B cell (primary cell): ENCODE measurements at regions not wholly inside any gene's neighbourhood (a gene's known extent, or its start where the extent isn't known, plus 50 kb on each side); places are given as distances from the start of the nearest gene placed in this dataset.

Source experiments
- ATAC-seq: fragments of 200-7000 bp; cut with Tn5 transposase; one replicate; pipeline ENCODE4 v1.10.0; 2021; ENCODE audit warnings: low read depth, mild to moderate bottlenecking, moderate number of reproducible peaks, moderate library complexity
- CTCF ChIA-PET: fragments of 350-600 bp; sonication (Branson Sonifier 250); formaldehyde crosslinking; loops from one replicate; lab custom pipeline; 2021; ENCODE audit warnings: antibody characterized with exemption, inconsistent platforms; lab: Charles Lee
- POLR2A ChIA-PET: fragments of 350-600 bp; sonication (Branson Sonifier 250); formaldehyde crosslinking; loops from one replicate; lab custom pipeline; 2021; ENCODE audit warnings: antibody characterized with exemption; lab: Charles Lee
- DNase-seq: peaks from one replicate; pipeline ENCODE4 v3.0.0; 2013
- H2AFZ ChIP-seq: 2 replicates; pipeline ENCODE4 v1.6.1; 2012; ENCODE audit warnings: mild to moderate bottlenecking, low read depth, low read length; ENCODE audit not compliant: insufficient read depth, poor library complexity, severe bottlenecking
- H3K27ac ChIP-seq, 2 donors: 1 replicate in 1 of 2; 2 replicates in 1 of 2; pipeline ENCODE4 v1.5.1; 2012 to 2013; ENCODE audit warnings: low read length in 2 of 2, mild to moderate bottlenecking in 2 of 2, moderate library complexity in 1 of 2
- H3K27me3 ChIP-seq, 4 experiments: fragments of 200-600 bp in 1 of 4; sonication (generic) in 1 of 4; replicated peaks in 1 of 4; 1 replicate in 2 of 4; 2 replicates in 2 of 4; pipeline versions ENCODE4 v1.6.1 to v1.7.0; 2013 to 2016; ENCODE audit warnings: low read length in 3 of 4, mild to moderate bottlenecking in 2 of 4, mixed read lengths in 1 of 4, moderate library complexity in 1 of 4; ENCODE audit not compliant: insufficient read depth in 4 of 4, control insufficient read depth in 3 of 4; ENCODE audit errors: control extremely low read depth in 1 of 4
- H3K36me3 ChIP-seq, 2 experiments: replicated peaks in 1 of 2; 1 replicate in 1 of 2; 2 replicates in 1 of 2; pipeline versions ENCODE4 v1.6.1 to v1.7.1; 2013; ENCODE audit warnings: low read length in 1 of 2; ENCODE audit not compliant: insufficient read depth in 2 of 2, control insufficient read depth in 1 of 2; ENCODE audit errors: control extremely low read depth in 1 of 2, extremely low read depth in 1 of 2
- H3K4me1 ChIP-seq, 2 donors: fragments of 200-600 bp in 1 of 2; sonication (generic) in 1 of 2; 1 replicate in 1 of 2; 2 replicates in 1 of 2; pipeline versions ENCODE4 v1.5.1 to v1.6.1; 2013 to 2017; ENCODE audit warnings: low read length in 2 of 2; ENCODE audit not compliant: control insufficient read depth in 2 of 2, insufficient read depth in 2 of 2
- H3K4me2 ChIP-seq: replicated peaks from 2 replicates; pipeline ENCODE3; 2012; ENCODE audit warnings: mild to moderate bottlenecking, low read depth, low read length; ENCODE audit not compliant: poor library complexity, severe bottlenecking
- H3K4me3 ChIP-seq, 5 experiments: fragments of 200-600 bp in 1 of 5; sonication (generic) in 1 of 5; 1 replicate in 3 of 5; 2 replicates in 2 of 5; pipeline versions ENCODE4 v1.5.1 to v1.7.0; 2011 to 2016; ENCODE audit warnings: low read length in 4 of 5, mild to moderate bottlenecking in 4 of 5, low read depth in 2 of 5, control low read depth in 1 of 5, moderate library complexity in 1 of 5; ENCODE audit not compliant: insufficient read depth in 1 of 5; ENCODE audit errors: control extremely low read depth in 1 of 5, extremely low read depth in 1 of 5
- H3K79me2 ChIP-seq: fragments of 200-600 bp; sonication (generic); one replicate; pipeline ENCODE4 v1.6.0; 2016; ENCODE audit warnings: low read length; ENCODE audit not compliant: control insufficient read depth, insufficient read depth
- H3K9ac ChIP-seq: fragments of 200-600 bp; sonication (generic); 2 replicates; pipeline ENCODE4 v1.6.1; 2017; ENCODE audit warnings: mild to moderate bottlenecking, low read length, moderate library complexity
- H3K9me3 ChIP-seq, 3 donors: one replicate each; pipeline versions ENCODE4 v1.6.1 to v1.7.1; 2013; ENCODE audit warnings: low read length in 2 of 3; ENCODE audit not compliant: control insufficient read depth in 2 of 3, insufficient read depth in 1 of 3; ENCODE audit errors: control extremely low read depth in 1 of 3
- H4K20me1 ChIP-seq: 2 replicates; pipeline ENCODE4 v1.6.0; 2012; ENCODE audit warnings: mild to moderate bottlenecking, low read length; ENCODE audit not compliant: insufficient read depth, control insufficient read depth, poor library complexity, severe bottlenecking
- H3K27ac Mint-ChIP-seq: one replicate; pipeline ENCODE4 v1.8.0; 2021; ENCODE audit warnings: mixed read lengths
- H3K27me3 Mint-ChIP-seq: one replicate; pipeline ENCODE4 v1.8.0; 2021; ENCODE audit warnings: mixed read lengths
- H3K4me1 Mint-ChIP-seq: one replicate; pipeline ENCODE4 v1.8.0; 2021; ENCODE audit warnings: mixed read lengths
- H3K4me3 Mint-ChIP-seq: one replicate; pipeline ENCODE4 v1.8.0; 2021; ENCODE audit warnings: mixed read lengths
- H3K9me3 Mint-ChIP-seq: one replicate; pipeline ENCODE4 v1.8.0; 2022; ENCODE audit warnings: mixed read lengths; ENCODE audit not compliant: insufficient read depth
- CTCF ChIP-seq: fragments of 200-600 bp; IDR thresholded peaks from one replicate; pipeline ENCODE4 v1.8.0; 2022; ENCODE audit warnings: antibody characterized with exemption, mild to moderate bottlenecking
- EZH2 ChIP-seq: IDR thresholded peaks from 2 replicates; pipeline ENCODE4 v1.6.1; 2012; ENCODE audit warnings: borderline replicate concordance, low read depth, mild to moderate bottlenecking, moderate library complexity, low read length; ENCODE audit not compliant: insufficient read depth, poor library complexity, severe bottlenecking
- WGBS: methylation state at CpG from one replicate; pipeline ENCODE4 v1.1.5; 2013; ENCODE audit warnings: missing lambda C conversion rate; ENCODE audit not compliant: insufficient coverage; 5-methylcytosine and 5-hydroxymethylcytosine counted together
- intact Hi-C: fragments of 100-400 bp; cut with micrococcal nuclease; formaldehyde crosslinking; loops from one replicate; pipeline ENCODE4 v1.10.0; 2022

GRCh38 chr6:139922236-139922635 is 547.8 kb upstream of the CITED2 start:
- Mint-ChIP-seq H3K4me1 (peaks cover 20% of the 10 kb centered on the region), H3K27ac (no peak overlapping the region), H3K4me3 (no peak overlapping the region), H3K9me3 (no peaks in the 10 kb centered on the region), H3K27me3 (peaks cover 3% of the 10 kb centered on the region)
- H3K9ac ChIP-seq, result no peak overlapping the region
- H3K79me2 ChIP-seq, result no peaks in the 10 kb centered on the region
- no peak overlapping the region for H2AFZ ChIP-seq
- no peaks in the 10 kb centered on the region for H3K36me3 ChIP-seq
- no peak overlapping the region for H3K4me2 ChIP-seq
- ChIA-PET CTCF (interaction anchor here (1.7 kb wide), 1 partner anchor 552 kb away, joined by 4 read pairs; no protein-coding TSS in a partner anchor), POLR2A (no interaction called here)
- no peak overlapping the region for H3K27ac ChIP-seq
- intact Hi-C loops, result no loop called here
- no peak overlapping the region for H3K4me3 ChIP-seq
- DNase-seq (no peak), ATAC-seq (no peak)
- no peaks in the 10 kb centered on the region for H3K27me3 ChIP-seq
- H4K20me1 ChIP-seq, result no peaks in the 10 kb centered on the region
- H3K4me1 ChIP-seq, result peaks cover 14 to 17% of the 10 kb centered on the region in 2 donors
- WGBS, result 97% methylated on average over 3 of the region's 4 CpGs
- TF ChIP-seq CTCF (no peak), EZH2 (no peak)
- no peaks in the 10 kb centered on the region for H3K9me3 ChIP-seq

- no peaks in the 10 kb centered on the region for H3K27me3 ChIP-seq
- CTCF ChIA-PET, result interaction anchor here (0.8 kb wide), 1 partner anchor 547 kb away, joined by 4 read pairs; no protein-coding TSS in a partner anchor
- no peak overlapping the region for H3K4me3 ChIP-seq
- no peaks in the 10 kb centered on the region for H3K36me3 ChIP-seq
- no peaks in the 10 kb centered on the region for H3K27me3 Mint-ChIP-seq
- no peak overlapping the region for H3K27ac Mint-ChIP-seq
- no CpG with 5 or more reads among the region's 2 CpGs for WGBS
- H3K9me3 ChIP-seq, result no peaks in the 10 kb centered on the region
- peaks cover 20% of the 10 kb centered on the region for H3K4me1 Mint-ChIP-seq
- no peak for ATAC-seq
- no peak overlapping the region for H2AFZ ChIP-seq
- TF ChIP-seq CTCF, result no peak
- TF ChIP-seq EZH2, result no peak
- H4K20me1 ChIP-seq, result no peaks in the 10 kb centered on the region
- H3K27ac ChIP-seq, result no peak overlapping the region
- DNase-seq, result no peak
- no peak overlapping the region for H3K4me3 Mint-ChIP-seq
- intact Hi-C loops, result no loop called here
- POLR2A ChIA-PET, result interaction anchor here (0.6 kb wide), 1 partner anchor 13 kb away, joined by 3 read pairs; no protein-coding TSS in a partner anchor
- no peaks in the 10 kb centered on the region for H3K9me3 Mint-ChIP-seq
- H3K9ac ChIP-seq, result no peak overlapping the region
- H3K4me1 ChIP-seq, result peaks cover 14 to 17% of the 10 kb centered on the region in 2 donors
- H3K4me2 ChIP-seq, result no peak overlapping the region
- no peaks in the 10 kb centered on the region for H3K79me2 ChIP-seq
Measured at GRCh38 chr6:139920776-139921100, 546.3 kb upstream of the CITED2 start.
